B cell (primary cell): ENCODE measurements at regions not wholly inside any gene's neighbourhood (a gene's known extent, or its start where the extent isn't known, plus 50 kb on each side); places are given as distances from the start of the nearest gene placed in this dataset.
"Not testable (repeated sequence)": the region's sequence is repeated elsewhere in the genome, so short reads cannot be mapped to it uniquely, and the experiment has no call there.

ENCODE experiments used
- ATAC-seq: fragments of 200-7000 bp; cut with Tn5 transposase; one replicate; pipeline ENCODE4 v1.10.0; 2021; ENCODE audit warnings: low read depth, mild to moderate bottlenecking, moderate number of reproducible peaks, moderate library complexity
- CTCF ChIA-PET: fragments of 350-600 bp; sonication (Branson Sonifier 250); formaldehyde crosslinking; loops from one replicate; lab custom pipeline; 2021; ENCODE audit warnings: antibody characterized with exemption, inconsistent platforms; lab: Charles Lee
- POLR2A ChIA-PET: fragments of 350-600 bp; sonication (Branson Sonifier 250); formaldehyde crosslinking; loops from one replicate; lab custom pipeline; 2021; ENCODE audit warnings: antibody characterized with exemption; lab: Charles Lee
- DNase-seq: peaks from one replicate; pipeline ENCODE4 v3.0.0; 2013
- H2AFZ ChIP-seq: 2 replicates; pipeline ENCODE4 v1.6.1; 2012; ENCODE audit warnings: mild to moderate bottlenecking, low read depth, low read length; ENCODE audit not compliant: insufficient read depth, poor library complexity, severe bottlenecking
- H3K27ac ChIP-seq, 2 donors: 1 replicate in 1 of 2; 2 replicates in 1 of 2; pipeline ENCODE4 v1.5.1; 2012 to 2013; ENCODE audit warnings: low read length in 2 of 2, mild to moderate bottlenecking in 2 of 2, moderate library complexity in 1 of 2
- H3K27me3 ChIP-seq, 4 experiments: fragments of 200-600 bp in 1 of 4; sonication (generic) in 1 of 4; replicated peaks in 1 of 4; 1 replicate in 2 of 4; 2 replicates in 2 of 4; pipeline versions ENCODE4 v1.6.1 to v1.7.0; 2013 to 2016; ENCODE audit warnings: low read length in 3 of 4, mild to moderate bottlenecking in 2 of 4, mixed read lengths in 1 of 4, moderate library complexity in 1 of 4; ENCODE audit not compliant: insufficient read depth in 4 of 4, control insufficient read depth in 3 of 4; ENCODE audit errors: control extremely low read depth in 1 of 4
- H3K36me3 ChIP-seq, 2 experiments: replicated peaks in 1 of 2; 1 replicate in 1 of 2; 2 replicates in 1 of 2; pipeline versions ENCODE4 v1.6.1 to v1.7.1; 2013; ENCODE audit warnings: low read length in 1 of 2; ENCODE audit not compliant: insufficient read depth in 2 of 2, control insufficient read depth in 1 of 2; ENCODE audit errors: control extremely low read depth in 1 of 2, extremely low read depth in 1 of 2
- H3K4me1 ChIP-seq, 2 donors: fragments of 200-600 bp in 1 of 2; sonication (generic) in 1 of 2; 1 replicate in 1 of 2; 2 replicates in 1 of 2; pipeline versions ENCODE4 v1.5.1 to v1.6.1; 2013 to 2017; ENCODE audit warnings: low read length in 2 of 2; ENCODE audit not compliant: control insufficient read depth in 2 of 2, insufficient read depth in 2 of 2
- H3K4me2 ChIP-seq: replicated peaks from 2 replicates; pipeline ENCODE3; 2012; ENCODE audit warnings: mild to moderate bottlenecking, low read depth, low read length; ENCODE audit not compliant: poor library complexity, severe bottlenecking
- H3K4me3 ChIP-seq, 5 experiments: fragments of 200-600 bp in 1 of 5; sonication (generic) in 1 of 5; 1 replicate in 3 of 5; 2 replicates in 2 of 5; pipeline versions ENCODE4 v1.5.1 to v1.7.0; 2011 to 2016; ENCODE audit warnings: low read length in 4 of 5, mild to moderate bottlenecking in 4 of 5, low read depth in 2 of 5, control low read depth in 1 of 5, moderate library complexity in 1 of 5; ENCODE audit not compliant: insufficient read depth in 1 of 5; ENCODE audit errors: control extremely low read depth in 1 of 5, extremely low read depth in 1 of 5
- H3K79me2 ChIP-seq: fragments of 200-600 bp; sonication (generic); one replicate; pipeline ENCODE4 v1.6.0; 2016; ENCODE audit warnings: low read length; ENCODE audit not compliant: control insufficient read depth, insufficient read depth
- H3K9ac ChIP-seq: fragments of 200-600 bp; sonication (generic); 2 replicates; pipeline ENCODE4 v1.6.1; 2017; ENCODE audit warnings: mild to moderate bottlenecking, low read length, moderate library complexity
- H3K9me3 ChIP-seq, 3 donors: one replicate each; pipeline versions ENCODE4 v1.6.1 to v1.7.1; 2013; ENCODE audit warnings: low read length in 2 of 3; ENCODE audit not compliant: control insufficient read depth in 2 of 3, insufficient read depth in 1 of 3; ENCODE audit errors: control extremely low read depth in 1 of 3
- H4K20me1 ChIP-seq: 2 replicates; pipeline ENCODE4 v1.6.0; 2012; ENCODE audit warnings: mild to moderate bottlenecking, low read length; ENCODE audit not compliant: insufficient read depth, control insufficient read depth, poor library complexity, severe bottlenecking
- H3K27ac Mint-ChIP-seq: one replicate; pipeline ENCODE4 v1.8.0; 2021; ENCODE audit warnings: mixed read lengths
- H3K27me3 Mint-ChIP-seq: one replicate; pipeline ENCODE4 v1.8.0; 2021; ENCODE audit warnings: mixed read lengths
- H3K4me1 Mint-ChIP-seq: one replicate; pipeline ENCODE4 v1.8.0; 2021; ENCODE audit warnings: mixed read lengths
- H3K4me3 Mint-ChIP-seq: one replicate; pipeline ENCODE4 v1.8.0; 2021; ENCODE audit warnings: mixed read lengths
- H3K9me3 Mint-ChIP-seq: one replicate; pipeline ENCODE4 v1.8.0; 2022; ENCODE audit warnings: mixed read lengths; ENCODE audit not compliant: insufficient read depth
- CTCF ChIP-seq: fragments of 200-600 bp; IDR thresholded peaks from one replicate; pipeline ENCODE4 v1.8.0; 2022; ENCODE audit warnings: antibody characterized with exemption, mild to moderate bottlenecking
- EZH2 ChIP-seq: IDR thresholded peaks from 2 replicates; pipeline ENCODE4 v1.6.1; 2012; ENCODE audit warnings: borderline replicate concordance, low read depth, mild to moderate bottlenecking, moderate library complexity, low read length; ENCODE audit not compliant: insufficient read depth, poor library complexity, severe bottlenecking
- WGBS: methylation state at CpG from one replicate; pipeline ENCODE4 v1.1.5; 2013; ENCODE audit warnings: missing lambda C conversion rate; ENCODE audit not compliant: insufficient coverage; 5-methylcytosine and 5-hydroxymethylcytosine counted together
- intact Hi-C: fragments of 100-400 bp; cut with micrococcal nuclease; formaldehyde crosslinking; loops from one replicate; pipeline ENCODE4 v1.10.0; 2022

DNA sequence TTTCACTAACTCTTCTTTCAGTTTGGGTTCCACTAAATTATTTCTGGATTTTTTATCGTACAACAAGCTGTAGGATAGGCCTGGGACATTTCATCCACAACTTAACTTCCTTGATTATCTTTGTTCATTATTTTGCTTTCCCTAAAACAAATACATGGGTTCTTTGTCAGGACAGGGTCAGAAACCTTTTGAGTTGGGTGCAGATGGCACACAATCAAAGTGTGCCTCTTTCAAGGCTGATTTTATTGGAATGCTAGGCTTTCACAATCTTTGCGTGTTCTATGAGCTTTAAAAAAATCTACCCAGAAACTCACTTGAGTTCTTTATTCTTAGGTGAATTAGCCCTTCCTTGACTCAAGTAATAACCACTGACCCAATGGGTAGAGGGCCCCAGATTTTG lies 348.4 kb downstream of the FAM47B start:
- TF ChIP-seq CTCF (no peak), EZH2 (no peak)
- H3K27me3 ChIP-seq: no peaks in the 10 kb centered on the region

GRCh38 chrX:35292522-35292921 lies 349.9 kb downstream of the FAM47B start:
- ChIA-PET CTCF (interaction anchor here (1.2 kb wide), 1 partner anchor 18 kb away, joined by 3 read pairs; no protein-coding TSS in a partner anchor), POLR2A (no interaction called here)
- no peaks in the 10 kb centered on the region for H3K27me3 ChIP-seq
- no peak overlapping the region for H3K4me2 ChIP-seq
- Mint-ChIP-seq H3K27ac (no peak overlapping the region), H3K9me3 (no peaks in the 10 kb centered on the region), H3K4me3 (no peak overlapping the region), H3K27me3 (no peaks in the 10 kb centered on the region), H3K4me1 (no peaks in the 10 kb centered on the region)
- H3K4me1 ChIP-seq: no peaks in the 10 kb centered on the region
- H3K36me3 ChIP-seq: no peaks in the 10 kb centered on the region
- H3K27ac ChIP-seq: no peak overlapping the region
- H2AFZ ChIP-seq: no peak overlapping the region
- H3K79me2 ChIP-seq: no peaks in the 10 kb centered on the region
- H3K9me3 ChIP-seq: no peaks in the 10 kb centered on the region
- no peak for ATAC-seq
- intact Hi-C loops: no loop called here
- no peak for DNase-seq
- H3K4me3 ChIP-seq: no peak overlapping the region
- no peak overlapping the region for H3K9ac ChIP-seq
- H4K20me1 ChIP-seq: no peaks in the 10 kb centered on the region
- TF ChIP-seq CTCF (no peak), EZH2 (no peak)

More for the DNA sequence above, 348.4 kb downstream of the FAM47B start:
- POLR2A ChIA-PET: no interaction called here
- no peak for ATAC-seq
- H3K79me2 ChIP-seq: no peaks in the 10 kb centered on the region
- no peak overlapping the region for H3K27ac Mint-ChIP-seq
- no peak for DNase-seq
- no CpG with 5 or more reads among the region's 2 CpGs for WGBS
- H3K4me3 Mint-ChIP-seq: no peak overlapping the region
- CTCF ChIA-PET: no interaction called here
- H3K4me2 ChIP-seq: no peak overlapping the region
- H3K36me3 ChIP-seq: no peaks in the 10 kb centered on the region
- H3K9me3 ChIP-seq: no peaks in the 10 kb centered on the region
- no peak overlapping the region for H2AFZ ChIP-seq
- no peaks in the 10 kb centered on the region for H3K27me3 Mint-ChIP-seq
- H3K4me1 Mint-ChIP-seq: no peaks in the 10 kb centered on the region
- intact Hi-C loops: no loop called here
- H3K4me1 ChIP-seq: no peaks in the 10 kb centered on the region
- no peak overlapping the region for H3K9ac ChIP-seq
- H3K27ac ChIP-seq: no peak overlapping the region
- H3K4me3 ChIP-seq: no peak overlapping the region
- H3K9me3 Mint-ChIP-seq: no peaks in the 10 kb centered on the region
- no peaks in the 10 kb centered on the region for H4K20me1 ChIP-seq

GRCh38 chrX:35305037-35305436 lies 362.4 kb downstream of the FAM47B start:
- H3K27ac ChIP-seq, H3K4me3 Mint-ChIP-seq, H3K4me3 ChIP-seq, H3K27me3 Mint-ChIP-seq, CTCF ChIA-PET, POLR2A ChIA-PET, H3K36me3 ChIP-seq, H4K20me1 ChIP-seq, DNase-seq, H3K4me1 ChIP-seq, H2AFZ ChIP-seq, intact Hi-C loops, ATAC-seq, H3K9ac ChIP-seq, H3K4me2 ChIP-seq, H3K4me1 Mint-ChIP-seq, H3K9me3 ChIP-seq, H3K9me3 Mint-ChIP-seq, H3K79me2 ChIP-seq, H3K27me3 ChIP-seq, H3K27ac Mint-ChIP-seq: not testable (repeated sequence)
